C4-2B (cell line): ENCODE measurements at regions not wholly inside any gene's neighbourhood (a gene's known extent, or its start where the extent isn't known, plus 50 kb on each side); places are given as distances from the start of the nearest gene placed in this dataset.
"Not testable (repeated sequence)": the region's sequence is repeated elsewhere in the genome, so short reads cannot be mapped to it uniquely, and the experiment has no call there.

Experiments
- H3K27ac ChIP-seq: fragments of 450-650 bp; 2 replicates; pipeline ENCODE4 v1.5.1; 2017
- ZFX ChIP-seq: fragments of 450-650 bp; IDR thresholded peaks from 2 replicates; pipeline ENCODE4 v1.6.1; 2017
- TF ChIP-seq, protein P1 (sequence below): fragments of 450-650 bp; conservative IDR thresholded peaks from 2 replicates; pipeline ENCODE4 v1.5.1; 2017; ENCODE audit warnings: mild to moderate bottlenecking

- no peak overlapping the region for H3K27ac ChIP-seq
- TF ChIP-seq, protein P1, sequence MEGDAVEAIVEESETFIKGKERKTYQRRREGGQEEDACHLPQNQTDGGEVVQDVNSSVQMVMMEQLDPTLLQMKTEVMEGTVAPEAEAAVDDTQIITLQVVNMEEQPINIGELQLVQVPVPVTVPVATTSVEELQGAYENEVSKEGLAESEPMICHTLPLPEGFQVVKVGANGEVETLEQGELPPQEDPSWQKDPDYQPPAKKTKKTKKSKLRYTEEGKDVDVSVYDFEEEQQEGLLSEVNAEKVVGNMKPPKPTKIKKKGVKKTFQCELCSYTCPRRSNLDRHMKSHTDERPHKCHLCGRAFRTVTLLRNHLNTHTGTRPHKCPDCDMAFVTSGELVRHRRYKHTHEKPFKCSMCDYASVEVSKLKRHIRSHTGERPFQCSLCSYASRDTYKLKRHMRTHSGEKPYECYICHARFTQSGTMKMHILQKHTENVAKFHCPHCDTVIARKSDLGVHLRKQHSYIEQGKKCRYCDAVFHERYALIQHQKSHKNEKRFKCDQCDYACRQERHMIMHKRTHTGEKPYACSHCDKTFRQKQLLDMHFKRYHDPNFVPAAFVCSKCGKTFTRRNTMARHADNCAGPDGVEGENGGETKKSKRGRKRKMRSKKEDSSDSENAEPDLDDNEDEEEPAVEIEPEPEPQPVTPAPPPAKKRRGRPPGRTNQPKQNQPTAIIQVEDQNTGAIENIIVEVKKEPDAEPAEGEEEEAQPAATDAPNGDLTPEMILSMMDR, result no peak
- no peak for TF ChIP-seq ZFX
These were observed 144.0 kb upstream of the KCND3 start for GRCh38 chr1:112133487-112133886.

GRCh38 chr1:112140743-112141142 is 151.3 kb upstream of the KCND3 start:
- TF ChIP-seq, protein P1, result no peak
- no peak for TF ChIP-seq ZFX
- H3K27ac ChIP-seq, result no peak overlapping the region

- TF ChIP-seq ZFX, result no peak
- TF ChIP-seq, protein P1, result no peak
- H3K27ac ChIP-seq, result no peak overlapping the region
These were observed 151.8 kb upstream of the KCND3 start for GRCh38 chr1:112141301-112141700.

DNA sequence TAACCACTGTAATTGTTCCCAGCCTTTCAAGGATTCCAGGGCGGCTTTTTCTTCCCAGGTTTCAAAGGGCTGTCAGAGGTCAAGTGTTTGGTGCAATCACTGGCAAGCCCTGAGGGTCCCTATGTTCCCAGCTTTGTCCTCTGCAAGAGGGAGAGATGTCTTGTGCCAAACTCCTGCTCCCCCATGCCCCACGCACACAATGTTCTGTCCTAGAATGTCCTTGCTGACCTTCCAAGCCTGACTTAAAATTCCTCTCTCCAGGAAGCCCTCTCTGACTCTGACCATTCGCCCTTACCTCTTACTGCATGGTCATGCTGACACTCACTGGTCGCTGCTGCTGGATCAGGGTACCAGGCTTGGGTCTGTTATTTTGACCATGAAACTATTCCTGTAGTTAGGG is 152.5 kb upstream of the KCND3 start:
- H3K27ac ChIP-seq, result no peak overlapping the region
- TF ChIP-seq, protein P1, result no peak
- TF ChIP-seq ZFX, result no peak

- no peak overlapping the region for H3K27ac ChIP-seq
- TF ChIP-seq, protein P1, result no peak
- no peak for TF ChIP-seq ZFX
These were observed 154.5 kb upstream of the KCND3 start for GRCh38 chr1:112143871-112144441.

- no peak for TF ChIP-seq ZFX
- TF ChIP-seq, protein P1, result no peak
- H3K27ac ChIP-seq, result no peak overlapping the region
These were observed 155.4 kb upstream of the KCND3 start for GRCh38 chr1:112144733-112145426.

- no peak for TF ChIP-seq ZFX
- H3K27ac ChIP-seq, result no peak overlapping the region
These were observed 156.8 kb upstream of the KCND3 start for GRCh38 chr1:112146201-112146715.

GRCh38 chr1:112160214-112160613 is 170.7 kb upstream of the KCND3 start:
- not testable (repeated sequence) for H3K27ac ChIP-seq
